ENCODE measurements at regions not wholly inside any gene's neighbourhood (a gene's known extent, or its start where the extent isn't known, plus 50 kb on each side); places are given as distances from the start of the nearest gene placed in this dataset.

GRCh38 chr12:131543040-131543439 is 167.8 kb upstream of the SFSWAP start:
- no peak overlapping the region for H3K4me3 ChIP-seq
- H3K27ac ChIP-seq: no peak overlapping the region
- ATAC-seq (ENCODE audit: insufficient number of reproducible peaks, low FRiP score, low read depth): no peak
- H3K4me1 ChIP-seq (ENCODE audit: control insufficient read depth in 1 of 2, low read depth in 2 of 2): no peaks in the 10 kb centered on the region
- no peaks in the 10 kb centered on the region for H3K27me3 ChIP-seq (replicated peaks; ENCODE audit: insufficient read depth)
- no peak for TF ChIP-seq CTCF (IDR thresholded peaks at IDR 0.05)
- no peaks in the 10 kb centered on the region for H3K9me3 ChIP-seq
- DNase-seq (ENCODE audit: low spot score): no peak
- no peaks in the 10 kb centered on the region for H3K36me3 ChIP-seq

DNA sequence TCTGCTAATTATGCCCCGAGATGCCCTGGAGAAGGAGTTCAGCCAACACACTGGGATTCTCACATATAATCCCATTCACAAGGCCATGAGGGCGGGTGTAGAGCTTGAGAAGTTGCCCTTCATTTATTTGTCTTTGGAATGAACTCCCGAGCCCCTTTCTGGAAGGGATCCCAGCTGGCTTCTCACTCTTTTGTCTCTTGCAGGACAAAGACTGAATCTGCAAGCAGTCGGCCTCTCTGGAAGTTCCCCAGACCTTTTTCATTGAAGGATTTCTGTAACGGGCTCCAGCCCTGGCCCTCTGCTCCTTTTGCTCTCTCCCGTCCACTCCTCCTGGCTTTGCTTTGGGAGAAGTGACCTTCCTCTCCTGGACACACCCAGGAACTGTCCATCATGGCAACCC is 163.3 kb upstream of the SFSWAP start:
- ATAC-seq (ENCODE audit: insufficient number of reproducible peaks, low FRiP score, low read depth) (no peak), DNase-seq (ENCODE audit: low spot score) (no peak)
- Histone ChIP-seq H3K27ac (no peak overlapping the region), H3K27me3 (replicated peaks; ENCODE audit: insufficient read depth) (no peaks in the 10 kb centered on the region), H3K36me3 (no peaks in the 10 kb centered on the region), H3K4me1 (ENCODE audit: control insufficient read depth in 1 of 2, low read depth in 2 of 2) (no peaks in the 10 kb centered on the region), H3K4me3 (no peak overlapping the region), H3K9me3 (no peaks in the 10 kb centered on the region)
- no peak for TF ChIP-seq CTCF (IDR thresholded peaks at IDR 0.05)

- no peaks in the 10 kb centered on the region for H3K4me1 ChIP-seq (ENCODE audit: control insufficient read depth in 1 of 2, low read depth in 2 of 2)
- no peak overlapping the region for H3K4me3 ChIP-seq
- DNase-seq (ENCODE audit: low spot score) (no peak), ATAC-seq (ENCODE audit: insufficient number of reproducible peaks, low FRiP score, low read depth) (no peak)
- H3K27me3 ChIP-seq (replicated peaks; ENCODE audit: insufficient read depth): no peaks in the 10 kb centered on the region
- TF ChIP-seq CTCF (IDR thresholded peaks at IDR 0.05): no peak
- H3K27ac ChIP-seq: no peak overlapping the region
- H3K9me3 ChIP-seq: no peaks in the 10 kb centered on the region
- no peaks in the 10 kb centered on the region for H3K36me3 ChIP-seq
Measured at GRCh38 chr12:131550121-131550520, 160.8 kb upstream of the SFSWAP start.

DNA sequence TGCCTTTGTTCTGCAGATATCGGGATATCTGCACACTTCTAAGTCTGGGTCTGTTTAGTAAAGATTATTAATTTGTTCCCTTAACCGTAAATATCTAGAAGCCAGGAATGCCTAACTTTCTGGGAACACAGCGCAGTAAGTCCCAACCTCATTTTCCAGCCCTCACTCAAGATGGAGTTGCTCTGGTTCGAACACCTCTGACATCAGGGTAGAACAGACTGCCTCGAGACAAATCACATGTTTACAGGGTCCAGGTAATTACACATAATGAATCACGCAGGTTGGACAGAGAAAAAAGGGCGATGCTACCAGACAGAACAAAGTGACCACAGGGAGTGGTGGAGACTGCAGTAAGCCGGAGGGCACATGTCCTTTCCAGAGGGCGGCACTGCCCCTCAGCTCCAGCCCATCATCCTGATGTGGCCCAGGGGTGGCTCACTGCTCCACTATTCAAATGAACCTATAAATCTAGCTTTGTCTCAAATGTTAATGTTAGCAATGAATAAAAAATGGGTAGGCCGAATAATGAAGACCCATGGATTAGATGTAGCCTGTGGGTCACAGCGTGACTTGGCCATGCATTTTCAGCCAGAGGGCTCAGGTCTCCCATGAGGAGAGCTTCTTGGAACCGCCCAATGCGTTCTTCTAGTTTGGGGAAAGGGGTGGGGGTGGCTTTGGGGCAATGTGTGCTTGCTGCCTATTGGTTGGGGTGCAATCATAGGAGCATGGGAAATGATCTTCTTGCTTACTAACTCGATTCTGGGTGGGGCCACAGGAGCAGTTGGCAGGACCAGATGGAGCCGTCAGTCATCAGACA is 159.0 kb upstream of the SFSWAP start:
- ATAC-seq (ENCODE audit: insufficient number of reproducible peaks, low FRiP score, low read depth) (no peak), DNase-seq (ENCODE audit: low spot score) (no peak)
- H3K27me3 ChIP-seq (replicated peaks; ENCODE audit: insufficient read depth): no peaks in the 10 kb centered on the region
- no peak overlapping the region for H3K27ac ChIP-seq
- no peaks in the 10 kb centered on the region for H3K4me1 ChIP-seq (ENCODE audit: control insufficient read depth in 1 of 2, low read depth in 2 of 2)
- TF ChIP-seq CTCF (IDR thresholded peaks at IDR 0.05): no peak
- H3K9me3 ChIP-seq: no peaks in the 10 kb centered on the region
- no peaks in the 10 kb centered on the region for H3K36me3 ChIP-seq
- H3K4me3 ChIP-seq: no peak overlapping the region

- Histone ChIP-seq H3K36me3 (no peaks in the 10 kb centered on the region), H3K27ac (no peak overlapping the region), H3K4me3 (no peak overlapping the region), H3K4me1 (ENCODE audit: control insufficient read depth in 1 of 2, low read depth in 2 of 2) (no peaks in the 10 kb centered on the region), H3K27me3 (replicated peaks; ENCODE audit: insufficient read depth) (no peaks in the 10 kb centered on the region), H3K9me3 (no peaks in the 10 kb centered on the region)
- ATAC-seq (ENCODE audit: insufficient number of reproducible peaks, low FRiP score, low read depth): no peak
- DNase-seq (ENCODE audit: low spot score): no peak
- no peak for TF ChIP-seq CTCF (IDR thresholded peaks at IDR 0.05)
Measured at GRCh38 chr12:131552492-131552863, 158.4 kb upstream of the SFSWAP start.

Measured in thoracic aorta (tissue), 2 donors.